ENCODE measurements at regions not wholly inside any gene's neighbourhood (a gene's known extent, or its start where the extent isn't known, plus 50 kb on each side); places are given as distances from the start of the nearest gene placed in this dataset.

GRCh38 chr22:49111085-49111484 lies 716.6 kb downstream of the BRD1 start:
- no peak for DNase-seq (ENCODE audit: low read depth)

DNA sequence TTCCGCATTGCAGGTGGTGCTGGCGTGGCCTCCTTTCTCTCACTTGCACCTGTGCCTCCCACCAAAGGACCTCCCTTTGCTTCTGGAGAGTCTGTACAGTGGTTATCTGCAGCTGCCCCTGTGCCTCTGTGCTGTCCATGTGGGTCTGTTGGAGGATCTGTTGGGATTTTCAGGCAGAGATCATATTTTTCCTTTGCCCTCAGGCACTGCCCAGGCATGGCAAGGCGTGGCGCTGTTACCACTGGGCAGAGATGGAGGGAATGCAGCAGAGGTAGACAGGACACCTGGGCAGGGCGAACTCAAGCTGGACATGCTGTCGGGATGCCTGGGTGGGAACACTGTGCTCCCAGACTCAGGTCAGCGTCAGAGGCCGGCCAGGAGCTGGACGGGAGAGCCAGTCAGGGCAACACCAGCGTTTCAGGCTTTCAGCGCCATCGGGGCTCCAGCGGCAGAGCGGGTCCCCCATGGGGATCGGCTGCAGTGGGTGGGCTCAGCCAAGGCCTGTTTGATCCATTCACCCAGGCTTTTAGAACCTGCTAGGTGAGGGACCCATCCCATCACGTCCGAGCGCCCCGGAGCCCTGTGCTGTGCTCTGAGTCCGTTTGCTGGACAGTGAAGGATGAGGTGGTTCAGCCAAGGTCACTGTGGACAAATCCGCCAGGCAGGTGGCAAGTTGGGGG lies 718.9 kb downstream of the BRD1 start:
- no peak for DNase-seq (ENCODE audit: low read depth)

GRCh38 chr22:49107961-49108530 lies 719.6 kb downstream of the BRD1 start:
- no peak for DNase-seq (ENCODE audit: low read depth)

GRCh38 chr22:49107561-49107960 lies 720.1 kb downstream of the BRD1 start:
- no peak for DNase-seq (ENCODE audit: low read depth)

GRCh38 chr22:49106842-49107152 lies 720.9 kb downstream of the BRD1 start:
- DNase-seq (ENCODE audit: low read depth) = no peak

DNA sequence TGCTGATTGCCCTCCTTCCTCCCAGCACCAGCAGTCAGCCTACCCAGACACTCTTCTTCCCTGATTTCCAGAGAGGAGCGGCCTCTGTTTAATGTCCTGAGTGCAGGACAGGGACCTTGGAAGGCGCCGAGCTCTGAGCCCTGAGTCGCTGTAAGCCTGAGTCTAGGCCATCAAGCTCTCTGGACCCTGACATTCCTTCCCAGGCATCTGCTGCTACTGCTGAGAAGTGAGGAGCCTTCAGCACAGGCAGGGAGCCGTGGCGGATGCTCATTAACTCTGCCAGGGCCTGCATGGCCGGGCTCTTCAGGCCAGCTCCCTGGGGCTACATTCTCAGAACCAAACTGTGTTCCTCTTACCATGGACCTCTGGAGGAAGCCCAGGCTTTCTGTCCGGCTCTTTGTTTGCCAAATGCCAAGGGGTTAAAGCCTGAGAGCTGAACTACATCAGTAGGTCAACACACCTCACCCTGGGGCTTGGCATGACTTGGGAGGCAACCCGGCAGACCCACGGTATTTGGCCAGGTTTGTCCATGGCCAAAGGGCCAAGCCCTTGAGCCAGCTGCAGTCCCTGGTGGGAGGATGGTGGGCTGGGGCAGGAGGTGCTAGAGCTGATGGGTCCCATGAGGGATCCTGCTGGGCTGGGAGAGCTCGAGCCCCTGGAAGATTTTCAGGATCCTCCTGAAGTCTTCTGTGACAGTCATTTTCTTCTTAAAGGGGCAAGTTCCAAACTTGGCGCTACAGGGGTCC lies 721.4 kb downstream of the BRD1 start:
- no peak for DNase-seq (ENCODE audit: low read depth)

DNA sequence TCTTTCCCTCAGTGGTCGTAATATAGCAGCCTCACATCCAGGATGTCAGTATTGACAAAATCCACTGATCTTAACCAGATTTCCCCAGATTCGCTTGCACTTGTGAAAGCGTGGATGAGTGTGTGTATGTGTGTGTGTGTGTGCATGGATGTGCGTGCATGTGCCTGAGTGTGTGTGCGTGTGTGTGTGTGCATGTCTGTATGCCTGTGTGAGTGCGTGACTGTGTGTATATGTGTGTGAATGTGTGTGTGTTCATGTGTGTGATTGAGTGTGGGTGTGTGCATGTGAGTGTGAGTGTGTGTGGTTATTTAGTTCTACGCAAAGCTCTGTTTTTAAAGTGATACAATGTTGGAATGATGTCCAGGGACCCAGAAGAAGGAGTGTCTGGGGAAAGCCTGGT lies 723.2 kb downstream of the BRD1 start:
- no peak for DNase-seq (ENCODE audit: low read depth)

- no peak for DNase-seq (ENCODE audit: low read depth)
Measured at GRCh38 chr22:49103314-49104059, 724.2 kb downstream of the BRD1 start.

DNA sequence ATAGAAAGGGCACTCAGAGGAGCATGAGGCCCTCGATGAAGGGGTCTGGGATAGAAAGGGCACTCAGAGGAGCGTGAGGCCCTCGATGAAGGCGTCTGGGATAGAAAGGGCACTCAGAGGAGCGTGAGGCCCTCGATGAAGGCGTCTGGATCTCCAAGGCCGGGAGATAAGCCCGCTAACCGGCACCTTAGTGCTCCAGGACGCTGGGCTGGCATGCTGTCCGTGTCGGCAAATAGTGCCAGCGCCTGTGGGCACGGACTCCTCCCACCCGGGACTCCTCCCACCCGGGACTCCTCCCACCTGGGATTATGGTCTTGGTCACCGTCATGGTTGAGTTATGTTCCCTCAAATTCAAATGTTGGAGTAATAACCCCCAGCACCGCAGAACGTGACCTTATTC lies 725.3 kb downstream of the BRD1 start:
- no peak for DNase-seq (ENCODE audit: low read depth)

GRCh38 chr22:49101873-49102272 lies 725.8 kb downstream of the BRD1 start:
- no peak for DNase-seq (ENCODE audit: low read depth)

DNA sequence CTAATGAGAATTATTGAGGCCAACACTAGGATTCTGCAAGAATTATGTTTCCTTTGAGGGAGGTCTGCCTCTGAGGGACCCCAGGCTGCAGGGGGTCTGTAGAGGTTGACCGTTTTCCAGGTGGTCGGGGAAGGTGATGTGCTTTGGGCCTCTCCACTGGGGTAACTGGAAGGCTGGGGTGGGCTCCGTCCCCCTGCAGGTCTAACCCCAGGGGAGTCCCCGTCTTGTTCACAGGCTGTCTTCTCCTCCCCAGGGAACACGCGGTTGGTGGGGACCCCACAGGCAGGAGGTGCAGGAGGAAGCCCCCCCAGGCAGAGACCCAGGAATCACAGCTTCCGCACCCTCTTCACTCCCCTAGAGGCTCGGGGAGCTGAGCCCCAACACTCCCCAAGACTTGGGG lies 726.4 kb downstream of the BRD1 start:
- DNase-seq (ENCODE audit: low read depth) = no peak

DNA sequence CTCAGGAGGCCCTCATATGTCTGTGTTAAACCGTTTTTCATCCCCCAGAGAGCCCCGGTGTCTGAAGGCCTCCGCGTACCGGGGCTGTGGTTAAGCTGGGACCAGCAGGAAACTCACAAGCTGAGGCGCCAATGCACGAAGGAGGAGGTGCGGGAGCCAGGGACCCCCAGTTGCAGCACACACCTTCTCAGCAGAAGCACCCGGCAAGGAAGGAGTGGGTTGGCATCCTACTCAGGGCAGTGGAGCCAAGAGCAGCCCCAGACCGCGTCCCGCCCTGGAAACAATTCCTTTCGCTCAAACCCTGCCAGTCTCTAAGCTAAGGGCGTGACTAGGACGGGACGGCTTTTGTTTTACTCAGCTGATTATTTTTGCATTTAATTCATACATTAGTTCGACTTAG lies 726.9 kb downstream of the BRD1 start:
- DNase-seq (ENCODE audit: low read depth) = no peak

DNA sequence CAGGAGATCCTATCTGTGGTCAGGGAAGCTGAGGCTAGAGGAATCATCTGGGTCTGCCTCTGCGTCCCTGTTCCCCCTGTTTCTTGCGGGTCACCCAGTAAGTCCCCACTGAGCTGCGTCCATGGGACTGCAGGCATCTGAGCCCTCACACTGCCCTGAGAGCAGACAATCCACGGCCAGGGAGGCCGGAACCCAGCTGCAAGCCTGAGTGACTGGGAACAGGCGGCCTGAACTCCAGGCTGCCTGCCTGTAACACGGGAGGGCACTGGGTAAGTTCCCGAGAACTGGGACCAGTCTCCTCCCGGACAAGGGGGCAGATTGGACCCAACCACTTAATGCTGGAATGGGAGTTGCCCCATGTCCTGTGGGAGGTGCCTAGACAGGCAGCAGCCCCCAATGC lies 727.4 kb downstream of the BRD1 start:
- DNase-seq (ENCODE audit: low read depth) = no peak

GRCh38 chr22:49099496-49100124 lies 728.1 kb downstream of the BRD1 start:
- no peak for DNase-seq (ENCODE audit: low read depth)

DNA sequence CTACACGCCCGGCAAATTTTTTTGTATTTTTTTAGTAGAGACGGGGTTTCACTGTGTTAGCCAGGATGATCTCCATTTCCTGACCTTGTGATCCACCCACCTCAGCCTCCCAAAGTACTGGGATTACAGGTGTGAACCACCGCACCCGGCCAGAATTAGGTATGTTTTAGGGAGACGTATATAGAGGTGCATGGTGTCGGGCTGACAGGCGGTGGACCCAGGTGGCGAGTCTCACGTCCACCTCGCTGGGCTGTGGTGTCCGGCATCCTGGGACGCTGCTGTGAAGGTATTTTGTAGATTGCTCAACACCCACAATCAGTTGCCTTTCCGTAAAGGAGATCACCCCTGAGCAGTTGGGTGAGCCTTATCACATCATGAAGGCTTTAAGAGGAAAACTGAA lies 728.6 kb downstream of the BRD1 start:
- no peak for DNase-seq (ENCODE audit: low read depth)

DNA sequence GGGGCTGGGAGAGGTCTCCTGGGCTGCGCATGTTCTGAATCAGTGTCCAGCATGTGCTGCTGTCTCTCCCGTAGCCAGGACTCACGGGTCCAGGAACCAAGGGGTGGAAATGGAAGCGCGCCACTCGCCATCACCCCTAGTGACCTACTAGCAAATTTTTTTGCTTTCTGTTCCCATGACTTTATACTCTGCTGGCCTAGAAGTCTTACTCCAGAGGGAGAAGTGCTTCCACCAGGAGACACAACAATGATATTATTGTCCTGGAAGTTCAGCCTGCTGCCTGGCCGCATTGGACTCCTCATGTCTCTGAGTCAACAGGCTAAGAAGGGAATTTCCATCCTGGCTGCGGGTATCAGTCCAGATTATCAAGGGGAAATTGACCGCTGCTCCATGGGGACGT lies 729.7 kb downstream of the BRD1 start:
- DNase-seq (ENCODE audit: low read depth) = no peak

DNA sequence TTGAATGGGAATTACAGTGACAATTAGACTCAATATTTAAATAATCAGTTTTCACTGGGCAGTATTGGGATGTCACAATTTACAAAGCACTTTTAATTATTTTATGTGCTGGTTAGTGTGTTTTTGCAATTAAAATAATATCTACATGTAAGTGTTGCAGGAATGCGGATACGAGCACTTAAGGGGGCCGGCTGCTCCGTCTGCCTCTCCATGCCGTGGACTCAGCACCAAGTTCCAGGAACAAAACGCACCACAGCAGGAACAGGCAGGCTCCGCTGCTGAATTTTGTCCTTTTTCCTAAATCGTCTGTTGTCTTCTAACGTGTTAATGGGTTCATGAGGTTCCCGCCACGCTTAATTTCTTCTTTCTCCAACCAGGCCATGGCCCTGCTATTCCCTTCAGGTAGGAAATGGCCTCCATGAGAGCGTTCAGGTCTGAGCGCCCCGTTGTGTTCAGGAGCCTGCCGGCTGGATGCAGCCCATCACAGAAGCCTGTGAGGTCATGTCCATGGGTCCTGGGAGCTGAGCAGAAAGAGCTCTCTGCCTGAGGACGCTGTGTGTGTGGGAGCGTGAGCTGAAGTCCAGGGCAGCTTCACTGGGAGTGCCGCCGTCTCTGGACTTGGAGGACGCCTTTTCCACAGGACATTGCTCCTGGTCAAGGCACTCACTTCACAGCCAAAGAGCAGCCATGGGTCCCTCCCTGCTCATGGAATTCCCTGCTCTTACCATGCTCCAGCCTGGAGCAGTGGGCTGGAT lies 730.3 kb downstream of the BRD1 start:
- no peak for DNase-seq (ENCODE audit: low read depth)

- DNase-seq (ENCODE audit: low read depth) = no peak
Measured at GRCh38 chr22:49096476-49096875, 731.2 kb downstream of the BRD1 start.

- no peak for DNase-seq (ENCODE audit: low read depth)
Measured at GRCh38 chr22:49095366-49095765, 732.3 kb downstream of the BRD1 start.

- DNase-seq (ENCODE audit: low read depth) = no peak
Measured at GRCh38 chr22:49094858-49095257, 732.8 kb downstream of the BRD1 start.

GRCh38 chr22:49094151-49094550 lies 733.5 kb downstream of the BRD1 start:
- no peak for DNase-seq (ENCODE audit: low read depth)
